GM18861 (cell line): ENCODE measurements at regions not wholly inside any gene's neighbourhood (a gene's known extent, or its start where the extent isn't known, plus 50 kb on each side); places are given as distances from the start of the nearest gene placed in this dataset.

Experiments
- ATAC-seq: cut with Tn5 transposase; IDR thresholded peaks from one replicate; pipeline ENCODE4 v1.9.1; 2021; ENCODE audit not compliant: unreplicated experiment

GRCh38 chr2:164039270-164039669, 303.5 kb upstream of the FIGN start:
- ATAC-seq = no peak

GRCh38 chr2:164032995-164033394, 297.2 kb upstream of the FIGN start:
- ATAC-seq = peak; percentile 72

- ATAC-seq = no peak
These were observed 294.8 kb upstream of the FIGN start for GRCh38 chr2:164030623-164031022.

- ATAC-seq = no peak
These were observed 293.2 kb upstream of the FIGN start for GRCh38 chr2:164028814-164029534.

GRCh38 chr2:164024396-164024795, 288.6 kb upstream of the FIGN start:
- ATAC-seq = no peak

GRCh38 chr2:164023896-164024295, 288.1 kb upstream of the FIGN start:
- ATAC-seq = no peak

- ATAC-seq = peak; percentile 93
These were observed 279.7 kb upstream of the FIGN start for GRCh38 chr2:164015328-164016123.

- no peak for ATAC-seq
These were observed 279.0 kb upstream of the FIGN start for GRCh38 chr2:164014791-164015190.

GRCh38 chr2:164014068-164014731, 278.4 kb upstream of the FIGN start:
- ATAC-seq = no peak

GRCh38 chr2:164012581-164012980, 276.8 kb upstream of the FIGN start:
- ATAC-seq = no peak

- no peak for ATAC-seq
These were observed 274.0 kb upstream of the FIGN start for GRCh38 chr2:164009756-164010337.

- ATAC-seq = no peak
These were observed 272.9 kb upstream of the FIGN start for GRCh38 chr2:164008752-164009151.

- no peak for ATAC-seq
These were observed 270.9 kb upstream of the FIGN start for GRCh38 chr2:164006704-164007103.

- no peak for ATAC-seq
These were observed 264.4 kb upstream of the FIGN start for GRCh38 chr2:164000176-164000575.

- no peak for ATAC-seq
These were observed 261.7 kb upstream of the FIGN start for GRCh38 chr2:163997466-163997865.

- no peak for ATAC-seq
These were observed 254.7 kb upstream of the FIGN start for GRCh38 chr2:163990541-163990940.

GRCh38 chr2:163990101-163990500, 254.3 kb upstream of the FIGN start:
- ATAC-seq = no peak

- no peak for ATAC-seq
These were observed 251.6 kb upstream of the FIGN start for GRCh38 chr2:163987175-163987940.

GRCh38 chr2:163984986-163985385, 249.2 kb upstream of the FIGN start:
- ATAC-seq = no peak

- no peak for ATAC-seq
These were observed 248.1 kb upstream of the FIGN start for GRCh38 chr2:163983911-163984310.

GRCh38 chr2:163982938-163983337, 247.1 kb upstream of the FIGN start:
- ATAC-seq = no peak
